PC-3 (cell line): ENCODE measurements at regions not wholly inside any gene's neighbourhood (a gene's known extent, or its start where the extent isn't known, plus 50 kb on each side); places are given as distances from the start of the nearest gene placed in this dataset.

Source experiments
- EZH2phosphoT487 ChIP-seq: fragments of 300-600 bp; sonication (generic); IDR thresholded peaks from 2 replicates; pipeline ENCODE4 v1.6.1; 2018; ENCODE audit warnings: mild to moderate bottlenecking, antibody characterized with exemption, low read length, borderline replicate concordance
- TF ChIP-seq, protein P1 (sequence below): fragments of 300-600 bp; sonication (generic); conservative IDR thresholded peaks from 2 replicates; pipeline ENCODE4 v1.5.1; 2017; ENCODE audit warnings: antibody characterized with exemption, low read depth, mild to moderate bottlenecking, low read length

GRCh38 chr12:62136496-62136895, 123.7 kb upstream of the USP15 start:
- TF ChIP-seq, protein P1, sequence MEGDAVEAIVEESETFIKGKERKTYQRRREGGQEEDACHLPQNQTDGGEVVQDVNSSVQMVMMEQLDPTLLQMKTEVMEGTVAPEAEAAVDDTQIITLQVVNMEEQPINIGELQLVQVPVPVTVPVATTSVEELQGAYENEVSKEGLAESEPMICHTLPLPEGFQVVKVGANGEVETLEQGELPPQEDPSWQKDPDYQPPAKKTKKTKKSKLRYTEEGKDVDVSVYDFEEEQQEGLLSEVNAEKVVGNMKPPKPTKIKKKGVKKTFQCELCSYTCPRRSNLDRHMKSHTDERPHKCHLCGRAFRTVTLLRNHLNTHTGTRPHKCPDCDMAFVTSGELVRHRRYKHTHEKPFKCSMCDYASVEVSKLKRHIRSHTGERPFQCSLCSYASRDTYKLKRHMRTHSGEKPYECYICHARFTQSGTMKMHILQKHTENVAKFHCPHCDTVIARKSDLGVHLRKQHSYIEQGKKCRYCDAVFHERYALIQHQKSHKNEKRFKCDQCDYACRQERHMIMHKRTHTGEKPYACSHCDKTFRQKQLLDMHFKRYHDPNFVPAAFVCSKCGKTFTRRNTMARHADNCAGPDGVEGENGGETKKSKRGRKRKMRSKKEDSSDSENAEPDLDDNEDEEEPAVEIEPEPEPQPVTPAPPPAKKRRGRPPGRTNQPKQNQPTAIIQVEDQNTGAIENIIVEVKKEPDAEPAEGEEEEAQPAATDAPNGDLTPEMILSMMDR, result no peak
- no peak for TF ChIP-seq EZH2phosphoT487
